Lung (tissue), 11 donors: ENCODE measurements at regions not wholly inside any gene's neighbourhood (a gene's known extent, or its start where the extent isn't known, plus 50 kb on each side); places are given as distances from the start of the nearest gene placed in this dataset.

Source experiments
- ATAC-seq: fragments of 200-7000 bp; cut with Tn5 transposase; one replicate; pipeline ENCODE4 v1.9.1; 2020; ENCODE audit warnings: moderate number of reproducible peaks; ENCODE audit not compliant: insufficient read depth, low FRiP score
- DNase-seq, 3 donors: peaks; one replicate each; pipeline ENCODE4 v3.0.0-alpha.2; 2013 to 2017
- H3K27ac ChIP-seq, 2 donors: one replicate each; pipeline ENCODE4 v1.5.1; 2013; ENCODE audit warnings: mild to moderate bottlenecking in 2 of 2, moderate library complexity in 2 of 2, control low read depth in 1 of 2, inconsistent platforms in 1 of 2, low read depth in 1 of 2, low read length in 1 of 2
- H3K27me3 ChIP-seq, 3 donors: one replicate each; pipeline ENCODE4 v1.5.1; 2013; ENCODE audit warnings: low read length in 2 of 3; ENCODE audit not compliant: control insufficient read depth in 3 of 3, insufficient read depth in 3 of 3
- H3K36me3 ChIP-seq, 4 donors: one replicate each; pipeline ENCODE4 v1.5.1; 2013; ENCODE audit warnings: low read length in 4 of 4, mild to moderate bottlenecking in 1 of 4, moderate library complexity in 1 of 4; ENCODE audit not compliant: control insufficient read depth in 4 of 4, insufficient read depth in 4 of 4
- H3K4me1 ChIP-seq, 5 donors: one replicate each; pipeline ENCODE4 v1.5.1; 2013; ENCODE audit warnings: low read length in 5 of 5, mild to moderate bottlenecking in 2 of 5, moderate library complexity in 1 of 5; ENCODE audit not compliant: control insufficient read depth in 5 of 5, insufficient read depth in 5 of 5
- H3K4me3 ChIP-seq: one replicate; pipeline ENCODE4 v1.5.1; 2013; ENCODE audit warnings: mild to moderate bottlenecking, control low read depth, moderate library complexity
- H3K9ac ChIP-seq, 2 donors: one replicate each; pipeline ENCODE4 v1.5.1; 2013; ENCODE audit warnings: low read length in 2 of 2, control low read depth in 1 of 2; ENCODE audit not compliant: insufficient read depth in 1 of 2
- H3K9me3 ChIP-seq, 4 donors: one replicate each; pipeline ENCODE4 v1.5.1; 2013; ENCODE audit warnings: low read length in 3 of 4, mild to moderate bottlenecking in 1 of 4, moderate library complexity in 1 of 4; ENCODE audit not compliant: control insufficient read depth in 4 of 4, insufficient read depth in 3 of 4
- CTCF ChIP-seq: IDR thresholded peaks from 2 replicates; pipeline ENCODE4 v1.5.1; 2012; ENCODE audit warnings: mild to moderate bottlenecking; ENCODE audit errors: control extremely low read depth, extremely low read depth
- WGBS, 2 donors: extraction: QIAGEN DNeasy Blood & Tissue Kit; methylation state at CpG; one replicate each; pipeline ENCODE4 v1.1.7; 2013; 5-methylcytosine and 5-hydroxymethylcytosine counted together
- donor health status: control.
- donor health status: control.
- donor health status: Bipolar disorder and iron deficiency.
- donor health status: healthy.
- donor health status: DM: yes; HTN: yes; CAD: no.

GRCh38 chr20:12638633-12639312, 370.0 kb upstream of the SPTLC3 start:
- no peak for TF ChIP-seq CTCF
- Histone ChIP-seq H3K9me3 (peaks cover 0 to 3% (median 0%) of the 10 kb centered on the region in 4 donors), H3K4me1 (no peaks in the 10 kb centered on the region), H3K4me3 (no peak overlapping the region), H3K9ac (no peak overlapping the region), H3K36me3 (no peaks in the 10 kb centered on the region), H3K27me3 (no peaks in the 10 kb centered on the region), H3K27ac (no peak overlapping the region)
- 72 to 81% methylated on average over 7 of the region's 7 CpGs for WGBS, 2 donors
- ATAC-seq (no peak), DNase-seq (no peak)

- no peak overlapping the region for H3K4me3 ChIP-seq
- no peak for ATAC-seq
- WGBS, 2 donors, result 79 to 82% methylated on average over 4 of the region's 4 CpGs
These were observed 368.5 kb upstream of the SPTLC3 start for GRCh38 chr20:12640251-12640650.

GRCh38 chr20:12641619-12642018, 367.2 kb upstream of the SPTLC3 start:
- no peaks in the 10 kb centered on the region for H3K27me3 ChIP-seq
- ATAC-seq (no peak), DNase-seq (no peak)
- no peak overlapping the region for H3K9ac ChIP-seq
- H3K27ac ChIP-seq, result no peak overlapping the region
- H3K9me3 ChIP-seq, result peaks cover 0 to 3% (median 0%) of the 10 kb centered on the region in 4 donors
- no peaks in the 10 kb centered on the region for H3K36me3 ChIP-seq
- H3K4me1 ChIP-seq, result no peaks in the 10 kb centered on the region
- TF ChIP-seq CTCF, result no peak
- WGBS, 2 donors, result 48 to 75% methylated on average over 4 of the region's 4 CpGs
- no peak overlapping the region for H3K4me3 ChIP-seq

More at GRCh38 chr20:12640251-12640650, 368.5 kb upstream of the SPTLC3 start:
- no peak for TF ChIP-seq CTCF
- Histone ChIP-seq H3K27me3 (no peaks in the 10 kb centered on the region), H3K27ac (no peak overlapping the region), H3K9ac (no peak overlapping the region), H3K9me3 (peaks cover 0 to 3% (median 0%) of the 10 kb centered on the region in 4 donors), H3K36me3 (no peaks in the 10 kb centered on the region), H3K4me1 (no peaks in the 10 kb centered on the region)
- DNase-seq, result no peak

GRCh38 chr20:12644461-12644860, 364.3 kb upstream of the SPTLC3 start:
- WGBS, 2 donors, result 89 to 90% methylated on average over 2 of the region's 2 CpGs
- Histone ChIP-seq H3K4me1 (no peaks in the 10 kb centered on the region), H3K9ac (no peak overlapping the region), H3K4me3 (no peak overlapping the region), H3K27me3 (no peaks in the 10 kb centered on the region), H3K27ac (no peak overlapping the region), H3K36me3 (no peaks in the 10 kb centered on the region), H3K9me3 (peaks cover 0 to 2% (median 0%) of the 10 kb centered on the region in 4 donors)
- DNase-seq (no peak), ATAC-seq (no peak)
- TF ChIP-seq CTCF, result no peak
